WTC11 (cell line): ENCODE measurements at regions not wholly inside any gene's neighbourhood (a gene's known extent, or its start where the extent isn't known, plus 50 kb on each side); places are given as distances from the start of the nearest gene placed in this dataset.

ENCODE experiments used
- ATAC-seq: fragments of 200-7000 bp; cut with Tn5 transposase; 2 replicates; pipeline ENCODE4 v1.10.0; 2021; ENCODE audit warnings: mild to moderate bottlenecking, moderate library complexity
- CTCF ChIA-PET: fragments of 300-600 bp; sonication (Branson Sonifier 250); formaldehyde crosslinking; loops from one replicate; lab custom pipeline; 2021; ENCODE audit warnings: antibody characterized with exemption; lab: Charles Lee
- POLR2A ChIA-PET: fragments of 350-600 bp; sonication (Branson Sonifier 250); formaldehyde crosslinking; loops from one replicate; lab custom pipeline; 2021; ENCODE audit warnings: antibody characterized with exemption; lab: Charles Lee
- DNase-seq: peaks from one replicate; pipeline ENCODE4 v3.0.0; 2021; ENCODE audit warnings: low spot score
- H3K27ac Mint-ChIP-seq: 2 replicates; pipeline ENCODE4 v1.8.0; 2021; ENCODE audit warnings: mixed read lengths
- H3K27me3 Mint-ChIP-seq: 2 replicates; pipeline ENCODE4 v1.8.0; 2021; ENCODE audit warnings: low read depth, mild to moderate bottlenecking, moderate library complexity, mixed read lengths
- H3K36me3 Mint-ChIP-seq: 2 replicates; pipeline ENCODE4 v1.8.0; 2021; ENCODE audit warnings: mixed read lengths
- H3K4me1 Mint-ChIP-seq: 2 replicates; pipeline ENCODE4 v1.8.0; 2022; ENCODE audit warnings: mixed read lengths
- H3K4me3 Mint-ChIP-seq: 2 replicates; pipeline ENCODE4 v1.8.0; 2021; ENCODE audit warnings: mild to moderate bottlenecking, moderate library complexity, mixed read lengths
- H3K9me3 Mint-ChIP-seq: 2 replicates; pipeline ENCODE4 v1.8.0; 2021; ENCODE audit warnings: mixed read lengths
- AFF4 ChIP-seq: sonication (generic); formaldehyde crosslinking; IDR thresholded peaks from 2 replicates; pipeline ENCODE4 v1.8.1; 2023; ENCODE audit warnings: mild to moderate bottlenecking, missing genetic modification reagents, borderline replicate concordance
- CDX4 ChIP-seq: fragments of 250-450 bp; sonication (Bioruptor Pico); IDR thresholded peaks from 2 replicates; pipeline ENCODE4 v1.9.0; 2021; ENCODE audit warnings: moderate library complexity, mild to moderate bottlenecking, inconsistent platforms, borderline replicate concordance
- CREM ChIP-seq: sonication (generic); formaldehyde crosslinking; IDR thresholded peaks from 2 replicates; pipeline ENCODE4 v1.8.1; 2022; ENCODE audit warnings: mild to moderate bottlenecking, missing genetic modification reagents, moderate library complexity
- CTCF ChIP-seq: fragments of 200-600 bp; IDR thresholded peaks from 2 replicates; pipeline ENCODE4 v1.8.0; 2022; ENCODE audit warnings: antibody characterized with exemption
- E2F1 ChIP-seq: sonication (generic); formaldehyde crosslinking; IDR thresholded peaks from 2 replicates; pipeline ENCODE4 v1.8.0; 2022; ENCODE audit warnings: mild to moderate bottlenecking, missing genetic modification reagents
- EMX1 ChIP-seq: fragments of 250-450 bp; sonication (Bioruptor Pico); IDR thresholded peaks from 2 replicates; pipeline ENCODE4 v1.8.0; 2021; ENCODE audit warnings: mild to moderate bottlenecking
- ERG ChIP-seq: fragments of 250-450 bp; sonication (Bioruptor Pico); IDR thresholded peaks from 2 replicates; pipeline ENCODE4 v1.8.0; 2021; ENCODE audit warnings: mild to moderate bottlenecking
- ETV6 ChIP-seq: sonication (generic); formaldehyde crosslinking; IDR thresholded peaks from 2 replicates; pipeline ENCODE4 v1.8.1; 2022; ENCODE audit warnings: mild to moderate bottlenecking, missing genetic modification reagents
- FOXJ3 ChIP-seq: sonication (generic); formaldehyde crosslinking; IDR thresholded peaks from 2 replicates; pipeline ENCODE4 v1.9.0; 2021; ENCODE audit warnings: missing genetic modification reagents, mild to moderate bottlenecking, borderline replicate concordance
- HMGA2 ChIP-seq: fragments of 250-450 bp; sonication (Bioruptor Pico); IDR thresholded peaks from 2 replicates; pipeline ENCODE4 v1.4.0; 2021; ENCODE audit warnings: mild to moderate bottlenecking, moderate library complexity
- MAX ChIP-seq: sonication (generic); formaldehyde crosslinking; IDR thresholded peaks from 2 replicates; pipeline ENCODE4 v1.8.0; 2022; ENCODE audit warnings: mild to moderate bottlenecking, missing genetic modification reagents
- NFATC4 ChIP-seq: fragments of 250-450 bp; sonication (Bioruptor Pico); IDR thresholded peaks from 2 replicates; pipeline ENCODE4 v1.9.0; 2021; ENCODE audit warnings: mild to moderate bottlenecking
- NR3C1 ChIP-seq: sonication (generic); formaldehyde crosslinking; conservative IDR thresholded peaks from 2 replicates; pipeline ENCODE4 v1.8.1; 2023; ENCODE audit warnings: low read depth, mild to moderate bottlenecking, missing genetic modification reagents
- SMAD4 ChIP-seq: sonication (generic); formaldehyde crosslinking; IDR thresholded peaks from 2 replicates; pipeline ENCODE4 v1.8.0; 2022; ENCODE audit warnings: mild to moderate bottlenecking, missing genetic modification reagents
- ZMAT4 ChIP-seq: fragments of 250-450 bp; sonication (Bioruptor Pico); IDR thresholded peaks from 2 replicates; pipeline ENCODE4 v1.9.0; 2021; ENCODE audit warnings: mild to moderate bottlenecking
- ZNF263 ChIP-seq: sonication (generic); formaldehyde crosslinking; IDR thresholded peaks from 2 replicates; pipeline ENCODE4 v1.8.1; 2022; ENCODE audit warnings: low read depth, mild to moderate bottlenecking, moderate library complexity, missing genetic modification reagents
- ZNF317 ChIP-seq: sonication (generic); formaldehyde crosslinking; IDR thresholded peaks from 2 replicates; pipeline ENCODE4 v1.8.1; 2023; ENCODE audit warnings: low read depth, mild to moderate bottlenecking, moderate library complexity, missing genetic modification reagents, borderline replicate concordance
- ZNF532 ChIP-seq: fragments of 250-450 bp; sonication (Bioruptor Pico); IDR thresholded peaks from 2 replicates; pipeline ENCODE4 v1.9.0; 2021; ENCODE audit warnings: mild to moderate bottlenecking, borderline replicate concordance
- ZNF671 ChIP-seq: fragments of 250-450 bp; sonication (Bioruptor Pico); IDR thresholded peaks from 2 replicates; pipeline ENCODE4 v1.8.0; 2021; ENCODE audit warnings: mild to moderate bottlenecking

GRCh38 chr5:142466195-142466971, 141.6 kb upstream of the SPRY4 start (continued):
- no peak for TF ChIP-seq CDX4
- no peak for TF ChIP-seq NFATC4 (CRISPR knock-in tag)
- TF ChIP-seq CREM (CRISPR knock-in tag) = no peak

- Mint-ChIP-seq H3K36me3 (peaks cover 15% of the 10 kb centered on the region), H3K27ac (peak overlapping the region; percentile 11; the same call in 1 of the 2 replicates), H3K4me3 (no peak overlapping the region), H3K27me3 (no peaks in the 10 kb centered on the region; the same call in 1 of the 2 replicates), H3K4me1 (peaks cover 28% of the 10 kb centered on the region), H3K9me3 (peaks cover 11% of the 10 kb centered on the region)
- POLR2A ChIA-PET = no interaction called here
- DNase-seq = no peak
- no peak for ATAC-seq
- TF ChIP-seq AFF4 (CRISPR knock-in tag) (no peak), EMX1 (CRISPR knock-in tag) (no peak), SMAD4 (CRISPR knock-in tag) (no peak), E2F1 (CRISPR knock-in tag) (no peak)
- CTCF ChIA-PET = no interaction called here
Observed at GRCh38 chr5:142465476-142465875, 140.7 kb upstream of the SPRY4 start.

- DNase-seq (no peak), ATAC-seq (no peak)
- POLR2A ChIA-PET = no interaction called here
- Mint-ChIP-seq H3K27ac (no peak overlapping the region), H3K9me3 (peaks cover 11% of the 10 kb centered on the region), H3K4me3 (no peak overlapping the region), H3K27me3 (no peaks in the 10 kb centered on the region; the same call in 1 of the 2 replicates), H3K36me3 (peaks cover 15% of the 10 kb centered on the region), H3K4me1 (peaks cover 22% of the 10 kb centered on the region)
- CTCF ChIA-PET = no interaction called here
- no peak for TF ChIP-seq FOXJ3 (CRISPR knock-in tag)
- no peak for TF ChIP-seq MAX (CRISPR knock-in tag)
- TF ChIP-seq CTCF = no peak
- no peak for TF ChIP-seq HMGA2 (CRISPR knock-in tag)
- TF ChIP-seq ETV6 = no peak
- TF ChIP-seq ZMAT4 = no peak
- TF ChIP-seq ZNF671 (CRISPR knock-in tag) = no peak
- no peak for TF ChIP-seq ERG (CRISPR knock-in tag)
- no peak for TF ChIP-seq ZNF532 (CRISPR knock-in tag)
- no peak for TF ChIP-seq ZNF263 (CRISPR knock-in tag)
- TF ChIP-seq ZNF317 (CRISPR knock-in tag) = no peak
- TF ChIP-seq NR3C1 (CRISPR knock-in tag) = no peak
Observed at GRCh38 chr5:142463904-142464303, 139.1 kb upstream of the SPRY4 start.
